Head of caudate nucleus (tissue), 42 donors: ENCODE measurements at regions not wholly inside any gene's neighbourhood (a gene's known extent, or its start where the extent isn't known, plus 50 kb on each side); places are given as distances from the start of the nearest gene placed in this dataset.
"Not testable (repeated sequence)": the region's sequence is repeated elsewhere in the genome, so short reads cannot be mapped to it uniquely, and the experiment has no call there.

ENCODE experiments used
- DNase-seq, 42 donors: peaks; one replicate each; pipeline versions ENCODE4 v3.0.0 to v3.0.0-alpha.2; 2020 to 2021; ENCODE audit warnings: mixed read lengths in 7 of 42
- intact Hi-C: fragments of 100-400 bp; cut with DNase I; formaldehyde crosslinking; loops from one replicate; pipeline ENCODE4 v1.15.0; 2022

DNA sequence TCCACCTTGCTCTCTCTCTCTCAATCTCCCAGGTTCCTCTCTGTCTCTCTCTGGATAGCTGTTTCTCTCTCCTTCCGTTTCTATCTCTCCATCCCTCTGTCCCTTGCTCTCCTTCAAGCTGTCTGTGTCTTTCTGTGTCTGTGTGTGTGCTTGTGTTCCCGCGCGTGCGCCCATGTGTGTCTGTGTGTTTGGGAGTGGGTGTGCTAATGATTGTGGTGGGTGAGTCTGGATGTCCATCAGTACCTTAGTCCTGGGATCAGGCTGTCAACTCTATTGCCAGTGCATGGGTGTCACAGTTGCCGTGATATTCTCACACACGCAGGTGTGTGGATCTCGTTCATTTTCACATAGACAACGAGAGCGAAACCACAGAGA lies 1380.6 kb upstream of the DEFB115 start:
- intact Hi-C loops = no loop called here
- DNase-seq = peak in 2 of 42 donors; percentile 3 to 32

GRCh38 chr20:29877411-29878280 lies 1379.8 kb upstream of the DEFB115 start:
- intact Hi-C loops = not testable (repeated sequence)
- peak in 4 of 42 donors; percentile 3 to 41 (median 36) for DNase-seq

DNA sequence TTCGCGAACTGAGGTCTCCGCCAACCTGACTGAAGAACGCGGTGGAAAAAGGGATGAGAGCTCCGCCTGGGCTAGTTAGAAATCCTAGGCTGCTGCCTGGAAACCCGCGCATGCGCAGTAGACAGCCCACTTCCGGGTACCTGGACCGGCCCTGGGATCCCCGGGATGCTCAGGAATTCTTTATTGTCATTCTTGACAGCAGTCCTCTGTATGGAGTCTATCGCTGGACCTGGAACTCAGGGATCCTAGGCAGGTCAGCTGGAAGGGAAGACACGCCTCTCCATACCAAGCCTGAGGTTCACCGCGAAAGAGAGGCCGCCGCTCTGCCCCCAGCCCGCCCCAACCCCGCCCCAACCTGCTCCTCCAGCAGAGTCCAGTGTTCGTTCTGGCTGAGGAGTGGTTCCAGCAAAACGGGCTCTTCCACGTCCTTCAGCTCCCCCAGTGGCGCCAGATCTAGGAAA lies 1379.2 kb upstream of the DEFB115 start:
- peak in 14 of 42 donors; percentile 11 to 77 (median 38) for DNase-seq
- intact Hi-C loops = no loop called here

DNA sequence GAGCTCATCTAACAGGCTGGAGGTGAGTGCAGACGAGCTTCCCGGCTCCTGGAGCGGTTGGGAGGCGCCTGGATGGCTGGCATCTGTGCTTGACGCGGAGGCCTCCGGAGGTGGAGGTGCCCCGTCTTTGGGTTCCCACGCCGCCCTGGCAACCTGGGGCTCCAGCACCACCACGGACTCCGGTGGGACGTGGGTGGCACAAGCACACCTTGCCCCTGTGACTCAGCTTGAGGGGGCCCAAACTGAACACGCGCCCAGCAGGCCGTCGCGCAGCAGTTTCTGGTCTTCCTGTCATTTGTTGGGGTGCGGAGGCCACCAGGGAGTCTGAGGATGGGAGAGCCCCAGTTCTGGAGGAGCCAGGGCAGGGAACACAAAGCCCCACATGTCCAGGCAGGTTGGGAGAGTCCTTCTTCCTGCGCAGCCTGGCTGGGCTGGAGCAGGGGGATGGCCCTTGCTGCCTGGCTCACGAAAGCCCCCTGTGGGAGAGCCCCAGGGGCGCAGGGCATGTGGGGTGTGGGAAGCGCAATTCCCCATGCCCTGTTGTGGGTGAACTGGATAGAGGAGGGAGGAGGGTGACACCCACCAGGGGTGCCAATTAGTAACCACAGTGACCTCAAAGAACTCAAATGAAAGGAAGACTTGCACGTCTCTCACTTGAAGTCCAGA lies 1378.6 kb upstream of the DEFB115 start:
- intact Hi-C loops = no loop called here
- DNase-seq = peak in 19 of 42 donors; percentile 7 to 61 (median 27)

GRCh38 chr20:29881107-29881506 lies 1376.4 kb upstream of the DEFB115 start:
- DNase-seq, intact Hi-C loops: not testable (repeated sequence)

DNA sequence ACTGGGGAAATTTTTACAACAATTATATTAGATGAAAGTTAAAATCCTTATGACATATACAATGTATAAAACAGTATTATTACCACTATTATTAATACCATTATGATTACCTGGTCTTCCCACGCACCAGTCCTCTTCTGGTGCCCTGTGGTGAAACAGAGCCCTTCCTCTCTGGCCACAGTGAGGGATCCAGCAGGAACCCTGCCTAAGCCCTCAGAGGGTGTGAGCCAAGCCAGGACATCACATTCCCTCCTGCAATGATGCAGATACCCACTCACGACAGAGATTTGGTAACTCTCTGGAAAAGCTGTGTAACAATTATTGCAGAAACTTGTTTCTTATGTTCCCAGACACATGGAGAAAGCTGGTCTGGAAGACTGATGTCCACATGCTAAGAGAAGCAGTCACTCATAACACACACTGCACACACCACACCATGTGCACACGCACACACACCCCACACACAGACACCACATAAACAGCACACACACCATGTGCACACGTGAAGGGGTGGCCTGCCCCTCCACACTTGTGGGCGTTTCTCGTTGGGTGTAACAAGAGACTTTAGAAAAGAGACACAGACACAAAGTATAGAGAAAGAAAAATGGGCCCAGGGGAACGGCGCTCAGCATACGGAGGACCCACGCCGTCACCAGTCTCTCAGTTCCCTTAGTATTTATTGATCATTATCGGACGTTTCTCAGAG lies 1373.8 kb upstream of the DEFB115 start:
- intact Hi-C loops = not testable (repeated sequence)
- peak in 2 of 42 donors; percentile 36 to 40 for DNase-seq

DNA sequence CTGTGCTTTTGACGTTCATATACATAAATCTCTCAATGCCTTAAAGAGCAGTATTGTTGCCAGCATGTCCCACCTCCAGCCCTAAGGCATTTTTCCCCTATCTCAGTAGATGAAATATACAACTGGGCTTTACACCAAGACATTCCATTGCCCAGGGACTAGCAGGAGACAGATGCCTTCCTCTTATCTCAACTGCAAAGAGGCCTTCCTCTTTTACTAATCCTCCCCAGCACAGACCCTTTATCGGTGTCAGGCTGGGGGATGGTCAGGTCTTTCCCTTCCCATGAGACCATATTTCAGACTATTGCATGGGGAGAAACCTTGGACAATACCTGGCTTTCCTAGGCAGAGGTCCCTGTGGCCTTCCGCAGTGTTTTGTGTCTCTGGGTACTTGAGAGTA lies 1373.1 kb upstream of the DEFB115 start:
- DNase-seq, intact Hi-C loops: not testable (repeated sequence)

- DNase-seq, intact Hi-C loops: not testable (repeated sequence)
Observed at GRCh38 chr20:29885282-29886185, 1371.9 kb upstream of the DEFB115 start.

DNA sequence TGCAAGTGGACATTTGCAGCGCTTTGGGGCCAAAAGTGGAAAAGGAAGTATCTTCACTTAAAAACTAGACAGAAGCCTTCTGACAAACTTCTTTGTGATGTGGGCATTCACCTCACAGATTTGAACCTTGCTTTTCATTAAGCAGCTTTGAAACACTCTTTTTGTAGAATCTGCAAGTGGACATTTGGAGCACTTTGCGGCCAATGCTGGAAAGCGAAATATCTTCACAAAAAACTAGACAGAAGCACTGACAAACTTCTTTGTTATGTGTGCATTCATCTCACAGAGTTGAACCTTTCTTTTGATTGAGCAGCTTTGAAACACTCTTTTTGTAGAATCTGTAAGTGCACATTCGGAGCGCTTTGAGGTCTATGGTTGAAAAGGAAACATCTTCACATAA lies 1365.9 kb upstream of the DEFB115 start:
- not testable (repeated sequence) for DNase-seq
- intact Hi-C loops = loop anchor here (10.0 kb wide), 1 partner anchor 687 kb away; no protein-coding TSS in a partner anchor
